Calu3 (cell line): ENCODE measurements at regions not wholly inside any gene's neighbourhood (a gene's known extent, or its start where the extent isn't known, plus 50 kb on each side); places are given as distances from the start of the nearest gene placed in this dataset.

ENCODE experiments used
- BruUV-seq: library from RNA; stranded (reverse); fragments of 400-500 nt; replicated peaks from 2 replicates; lab custom pipeline; 2021; lab: Mats Ljungman, UMichigan
- CTCF ChIA-PET: fragments of 300-600 bp; sonication (Branson Sonifier 250); formaldehyde crosslinking; loops from one replicate; lab custom pipeline; 2022; ENCODE audit warnings: antibody characterized with exemption; lab: Charles Lee
- DNase-seq: peaks from one replicate; pipeline ENCODE4 v3.0.0; 2022
- H3K27ac Mint-ChIP-seq: one replicate; pipeline ENCODE4 v1.8.0; 2022; ENCODE audit warnings: mixed read lengths; ENCODE audit not compliant: unreplicated experiment
- H3K27me3 Mint-ChIP-seq: one replicate; pipeline ENCODE4 v1.8.0; 2022; ENCODE audit warnings: mixed read lengths; ENCODE audit not compliant: unreplicated experiment
- H3K36me3 Mint-ChIP-seq: one replicate; pipeline ENCODE4 v1.8.0; 2022; ENCODE audit warnings: mild to moderate bottlenecking, moderate library complexity, mixed read lengths; ENCODE audit not compliant: insufficient read depth, unreplicated experiment
- H3K4me1 Mint-ChIP-seq: one replicate; pipeline ENCODE4 v1.8.0; 2022; ENCODE audit warnings: mild to moderate bottlenecking, low read depth, mixed read lengths; ENCODE audit not compliant: unreplicated experiment
- H3K4me3 Mint-ChIP-seq: one replicate; pipeline ENCODE4 v1.8.0; 2022; ENCODE audit warnings: mild to moderate bottlenecking, low read depth, moderate library complexity, mixed read lengths; ENCODE audit not compliant: unreplicated experiment
- H3K9me3 Mint-ChIP-seq: one replicate; pipeline ENCODE4 v1.8.0; 2022; ENCODE audit warnings: low read depth, mixed read lengths; ENCODE audit not compliant: unreplicated experiment
- CTCF ChIP-seq: fragments of 200-600 bp; IDR thresholded peaks from one replicate; pipeline ENCODE4 v1.8.0; 2022; ENCODE audit warnings: antibody characterized with exemption; ENCODE audit not compliant: unreplicated experiment
- intact Hi-C: fragments of 100-400 bp; cut with micrococcal nuclease; formaldehyde crosslinking; loops from one replicate; pipeline ENCODE4 v1.10.0; 2022; ENCODE audit not compliant: unreplicated experiment

- intact Hi-C loops: no loop called here
- CTCF ChIA-PET: no interaction called here
- no peaks in the 10 kb centered on the region for H3K36me3 Mint-ChIP-seq
- H3K4me1 Mint-ChIP-seq: no peaks in the 10 kb centered on the region
- peaks cover 22% of the 10 kb centered on the region for H3K27me3 Mint-ChIP-seq
- no peak for DNase-seq
- no peak for TF ChIP-seq CTCF
- no peak overlapping the region for H3K27ac Mint-ChIP-seq
- H3K4me3 Mint-ChIP-seq: no peak overlapping the region
- no TSS peak for BruUV-seq
- no peaks in the 10 kb centered on the region for H3K9me3 Mint-ChIP-seq
Observed at GRCh38 chr2:167880415-167880814, 367.0 kb downstream of the STK39 start.

GRCh38 chr2:167875529-167875928 lies 371.9 kb downstream of the STK39 start:
- CTCF ChIA-PET: no interaction called here
- no peaks in the 10 kb centered on the region for H3K4me1 Mint-ChIP-seq
- H3K27me3 Mint-ChIP-seq: no peaks in the 10 kb centered on the region
- H3K27ac Mint-ChIP-seq: no peak overlapping the region
- no peak overlapping the region for H3K4me3 Mint-ChIP-seq
- no peak for TF ChIP-seq CTCF
- DNase-seq: no peak
- H3K9me3 Mint-ChIP-seq: no peaks in the 10 kb centered on the region
- H3K36me3 Mint-ChIP-seq: no peaks in the 10 kb centered on the region
- intact Hi-C loops: no loop called here
- BruUV-seq: no TSS peak

GRCh38 chr2:167874812-167875211 lies 372.6 kb downstream of the STK39 start:
- no peak for TF ChIP-seq CTCF
- H3K27me3 Mint-ChIP-seq: no peaks in the 10 kb centered on the region
- no peak overlapping the region for H3K27ac Mint-ChIP-seq
- no peak overlapping the region for H3K4me3 Mint-ChIP-seq
- BruUV-seq: no TSS peak
- no peaks in the 10 kb centered on the region for H3K36me3 Mint-ChIP-seq
- H3K4me1 Mint-ChIP-seq: no peaks in the 10 kb centered on the region
- DNase-seq: no peak
- CTCF ChIA-PET: no interaction called here
- intact Hi-C loops: no loop called here
- H3K9me3 Mint-ChIP-seq: no peaks in the 10 kb centered on the region

- intact Hi-C loops: no loop called here
- no peak overlapping the region for H3K27ac Mint-ChIP-seq
- BruUV-seq: no TSS peak
Observed at GRCh38 chr2:167871286-167871685, 376.1 kb downstream of the STK39 start.

More at GRCh38 chr2:167871286-167871685, 376.1 kb downstream of the STK39 start:
- Mint-ChIP-seq H3K27me3 (no peaks in the 10 kb centered on the region), H3K36me3 (no peaks in the 10 kb centered on the region), H3K4me1 (no peaks in the 10 kb centered on the region), H3K9me3 (no peaks in the 10 kb centered on the region), H3K4me3 (no peak overlapping the region)
- TF ChIP-seq CTCF: no peak
- CTCF ChIA-PET: no interaction called here
- DNase-seq: no peak
